ENCODE measurements at regions not wholly inside any gene's neighbourhood (a gene's known extent, or its start where the extent isn't known, plus 50 kb on each side); places are given as distances from the start of the nearest gene placed in this dataset.

- no peak for TF ChIP-seq CTCF (IDR thresholded peaks at IDR 0.05; ENCODE audit: low read depth, low read length)
These were observed 167.6 kb downstream of the ALDH1A2 start for GRCh38 chr15:57897870-57898269.

GRCh38 chr15:57902155-57902554, 163.4 kb downstream of the ALDH1A2 start:
- no peak for DNase-seq (ENCODE audit: extremely low read depth, low read depth)
- TF ChIP-seq CTCF (IDR thresholded peaks at IDR 0.05; ENCODE audit: low read depth, low read length) = no peak

More at GRCh38 chr15:57897870-57898269, 167.6 kb downstream of the ALDH1A2 start:
- DNase-seq (ENCODE audit: extremely low read depth, low read depth) = no peak
